Activated CD4-positive, alpha-beta T cell treated with anti-CD3 and anti-CD28 coated beads for 48 hours (primary cell): ENCODE measurements at regions not wholly inside any gene's neighbourhood (a gene's known extent, or its start where the extent isn't known, plus 50 kb on each side); places are given as distances from the start of the nearest gene placed in this dataset.

Source experiments
- DNase-seq: peaks from one replicate; pipeline ENCODE4 v3.0.0-alpha.2; 2020

- no peak for DNase-seq
Observed at GRCh38 chr17:57174591-57174990, 81.7 kb upstream of the MSI2 start.

DNA sequence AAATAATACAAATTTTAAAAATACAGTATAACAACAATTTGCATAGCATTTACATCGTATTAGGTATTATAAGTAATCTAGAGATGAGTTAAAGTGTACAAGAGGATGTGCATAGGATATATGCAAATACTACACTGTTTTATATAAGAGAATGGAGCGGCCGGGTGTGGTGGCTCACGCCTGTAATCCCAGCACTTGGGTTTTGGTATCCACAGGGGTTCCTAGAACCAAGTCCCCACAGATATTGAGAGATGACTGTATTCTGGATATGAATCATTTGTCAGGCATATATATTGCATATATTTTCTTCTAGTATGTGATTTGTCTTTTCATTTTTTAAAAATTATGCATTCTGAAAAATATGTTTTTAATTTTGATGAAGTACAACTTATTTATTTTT lies 77.5 kb upstream of the MSI2 start:
- DNase-seq: peak; percentile 17

DNA sequence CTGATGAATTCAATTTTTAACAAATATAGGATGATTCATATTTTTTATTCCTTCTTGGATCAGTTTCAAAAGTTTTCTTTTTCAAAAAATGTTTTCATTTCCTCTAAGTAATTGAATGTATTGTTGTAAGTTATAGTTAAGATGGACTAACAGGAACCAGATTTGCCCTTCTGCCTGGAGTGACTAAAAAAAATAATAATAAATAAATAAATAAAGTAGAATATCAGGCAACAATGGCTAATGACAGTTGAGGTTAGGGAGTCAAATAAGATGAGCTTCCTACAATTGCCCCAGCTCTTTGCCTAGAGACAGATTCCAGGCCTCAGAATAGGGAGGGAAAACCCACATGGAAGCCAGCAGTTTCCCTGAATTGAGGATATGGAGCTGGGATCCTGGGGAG lies 73.7 kb upstream of the MSI2 start:
- DNase-seq: no peak

DNA sequence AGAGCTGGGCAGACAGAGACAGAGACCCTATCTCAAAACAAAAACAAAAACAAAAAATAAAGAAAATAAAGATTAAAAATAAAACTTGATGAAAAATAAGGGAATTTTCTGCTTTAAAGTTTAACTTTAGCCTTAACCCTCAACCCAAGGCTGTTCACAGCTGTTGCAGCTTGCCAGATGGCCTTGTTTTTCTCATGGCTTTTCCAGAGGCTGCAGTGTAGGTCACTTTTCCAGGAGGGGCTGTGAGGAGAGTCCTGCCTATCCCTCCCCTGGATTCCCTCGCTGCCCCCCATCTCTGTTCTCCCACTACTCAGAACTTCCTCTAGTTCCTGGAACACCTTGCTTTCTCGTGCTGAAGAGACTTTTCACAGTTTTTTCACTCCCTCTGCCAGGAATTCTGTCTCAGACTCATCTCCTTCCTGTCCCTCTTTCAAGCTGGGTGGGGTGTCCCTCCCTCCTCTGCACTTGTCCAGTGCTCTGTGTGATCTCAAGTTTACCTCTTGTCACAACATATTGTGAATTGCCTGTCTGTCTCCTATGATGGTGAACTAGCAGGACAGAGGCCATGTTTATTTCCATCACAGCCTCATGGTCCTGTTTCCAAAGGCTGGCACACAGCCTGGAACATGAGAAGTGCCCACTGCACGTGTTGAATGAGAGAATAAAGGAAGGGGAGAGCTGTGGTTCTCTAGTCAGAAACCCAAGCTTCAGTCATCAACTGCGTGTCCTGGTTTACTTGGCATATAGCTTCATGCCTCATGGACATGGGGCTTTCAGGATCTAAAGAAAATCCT lies 69.9 kb upstream of the MSI2 start:
- DNase-seq: no peak

DNA sequence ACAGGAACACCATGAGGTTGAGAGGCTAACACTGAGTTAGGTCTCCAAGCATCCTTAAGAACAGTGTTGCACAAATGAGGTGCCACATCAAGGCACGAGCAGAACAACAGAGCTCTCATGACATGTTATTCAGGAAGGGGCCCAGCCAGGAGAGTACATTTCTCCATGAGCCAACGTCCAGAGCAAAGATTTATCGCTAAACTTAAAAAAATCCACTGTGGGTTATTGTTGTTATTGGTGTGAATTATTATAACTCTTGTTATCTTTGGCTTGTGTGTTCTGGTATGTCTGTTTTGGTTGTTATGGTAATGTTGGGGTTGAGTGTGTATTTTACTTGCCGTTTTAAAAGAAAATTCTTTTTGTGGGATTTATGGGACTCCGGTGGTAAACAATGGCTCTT lies 68.9 kb upstream of the MSI2 start:
- DNase-seq: no peak

DNA sequence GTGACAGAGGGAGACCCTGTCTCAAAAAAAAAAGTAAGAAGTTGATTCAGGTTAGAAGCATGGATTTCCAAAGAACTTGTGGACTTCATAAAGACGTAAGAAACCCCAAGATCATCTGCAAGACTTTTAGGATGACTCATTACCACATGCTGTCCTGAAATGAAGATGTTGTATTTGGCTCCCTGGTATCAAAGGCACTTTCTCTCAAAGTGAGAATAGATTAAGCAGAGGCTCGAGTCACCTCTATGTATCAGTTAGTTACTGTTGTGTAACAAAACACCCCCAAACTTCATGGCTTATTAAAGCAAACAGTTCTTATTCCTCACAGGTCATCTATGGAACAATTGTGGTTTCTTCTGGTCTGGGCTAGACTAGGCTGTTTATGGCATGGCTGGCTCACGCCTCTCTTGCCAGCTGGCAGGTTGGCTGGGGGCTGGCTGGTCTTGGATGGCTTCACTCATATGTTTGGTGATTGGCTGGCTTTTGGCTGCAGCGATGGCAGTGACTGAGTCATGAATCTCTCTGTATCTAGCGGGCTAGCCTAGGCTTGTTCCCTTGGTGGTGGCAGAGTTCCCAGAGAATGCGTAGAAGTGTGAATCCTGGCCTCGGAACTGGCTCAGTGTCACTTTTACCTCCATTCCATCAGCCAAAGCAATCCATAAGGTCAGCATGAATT lies 60.4 kb upstream of the MSI2 start:
- no peak for DNase-seq

- no peak for DNase-seq
Observed at GRCh38 chr17:57197466-57198071, 58.8 kb upstream of the MSI2 start.

- no peak for DNase-seq
Observed at GRCh38 chr17:57201481-57201880, 54.8 kb upstream of the MSI2 start.

- no peak for DNase-seq
Observed at GRCh38 chr17:57203040-57203439, 53.3 kb upstream of the MSI2 start.
